ENCODE measurements at regions not wholly inside any gene's neighbourhood (a gene's known extent, or its start where the extent isn't known, plus 50 kb on each side); places are given as distances from the start of the nearest gene placed in this dataset.
"Not testable (repeated sequence)": the region's sequence is repeated elsewhere in the genome, so short reads cannot be mapped to it uniquely, and the experiment has no call there.

DNA sequence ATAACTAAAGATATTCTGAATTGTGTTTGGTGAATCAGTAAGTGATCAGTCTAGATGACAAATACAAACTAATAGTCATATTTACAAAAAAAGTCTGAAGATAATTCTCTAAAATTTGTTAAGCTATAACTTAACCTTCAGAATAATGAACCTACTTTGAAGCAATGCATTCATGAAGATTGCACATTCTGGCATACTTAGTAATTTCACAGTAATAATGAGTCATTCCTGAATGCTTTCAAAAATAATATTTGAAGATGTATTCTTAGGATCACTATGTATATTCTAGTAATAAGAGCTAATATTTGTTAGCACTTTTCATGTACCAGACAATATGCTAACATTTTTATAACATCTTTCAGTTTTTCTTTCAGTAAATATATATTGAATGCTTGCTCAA lies 756.7 kb upstream of the SLIT2 start:
- DNase-seq: no peak

DNA sequence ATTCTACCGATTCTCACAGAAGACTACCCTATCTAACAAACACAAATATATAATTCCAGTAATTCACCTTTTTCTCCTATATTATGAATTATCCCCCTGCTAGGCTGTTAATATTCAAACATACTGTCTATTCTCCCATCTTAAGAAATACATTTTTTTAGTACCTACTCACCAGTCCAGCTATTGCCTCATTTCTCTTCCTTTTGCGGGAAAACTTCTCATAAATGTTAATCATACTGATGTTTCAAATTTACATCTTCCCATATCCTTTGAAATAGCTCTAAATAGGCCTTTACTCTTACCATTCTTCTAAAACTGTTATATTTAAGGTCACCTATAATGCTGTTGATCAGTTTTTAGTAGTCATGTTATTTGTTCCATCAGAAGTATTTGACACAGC lies 759.1 kb upstream of the SLIT2 start:
- DNase-seq: no peak

DNA sequence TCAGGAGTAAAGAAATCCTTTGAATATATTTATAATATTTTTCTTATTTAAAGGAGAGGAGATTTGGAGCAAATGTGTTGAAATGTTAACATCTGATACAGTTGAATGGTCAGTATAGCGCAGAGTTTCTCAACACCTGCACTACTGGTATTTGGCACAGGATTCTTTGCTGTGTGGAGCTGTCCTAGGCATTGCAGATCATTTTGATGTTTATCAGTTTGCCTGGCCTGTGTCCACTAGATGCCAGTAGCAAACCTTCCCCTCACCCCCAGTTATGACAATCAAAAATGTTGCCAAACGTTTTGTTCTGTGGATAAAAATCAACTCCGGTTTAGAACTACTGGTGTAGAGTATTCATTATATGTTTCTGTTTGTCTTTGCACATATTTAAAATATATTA lies 765.3 kb upstream of the SLIT2 start:
- no peak for DNase-seq

DNA sequence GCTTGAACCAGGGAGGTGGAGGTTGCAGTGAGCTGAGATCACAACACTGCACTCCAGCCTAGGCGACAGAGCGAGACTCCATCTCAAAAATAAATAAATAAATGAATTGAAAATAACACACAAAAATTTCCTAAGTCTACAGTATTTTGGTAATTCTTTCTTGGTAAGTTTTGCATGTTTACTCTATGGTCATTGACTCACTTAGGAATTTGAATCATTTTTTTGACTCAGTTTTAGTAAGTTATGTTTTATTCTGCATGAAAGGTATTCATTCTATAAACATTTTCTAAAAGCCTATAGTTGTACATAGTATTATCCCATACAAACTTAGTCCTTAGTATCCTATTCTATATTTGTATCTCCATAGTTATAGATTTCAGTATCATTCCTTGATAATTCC lies 772.9 kb upstream of the SLIT2 start:
- no peak for DNase-seq

DNA sequence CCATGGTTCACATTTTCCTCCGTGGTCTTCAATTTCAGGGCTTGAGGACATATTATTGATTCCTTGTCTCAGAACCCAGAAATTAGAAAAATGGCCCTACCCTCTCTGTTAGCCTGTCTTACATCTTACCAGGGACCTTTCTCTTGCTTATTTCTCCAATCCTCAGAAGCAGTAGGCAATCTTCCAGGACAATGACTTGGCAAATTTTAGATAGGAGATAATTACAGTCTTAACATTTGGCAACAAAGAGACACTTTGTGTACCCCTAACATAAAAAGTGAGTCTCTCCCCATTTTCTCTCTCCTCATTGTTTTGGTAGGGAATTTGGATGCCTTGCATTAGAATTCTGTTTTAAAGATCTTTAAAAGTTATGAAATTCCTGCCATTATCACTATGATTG lies 778.1 kb upstream of the SLIT2 start:
- DNase-seq: no peak

DNA sequence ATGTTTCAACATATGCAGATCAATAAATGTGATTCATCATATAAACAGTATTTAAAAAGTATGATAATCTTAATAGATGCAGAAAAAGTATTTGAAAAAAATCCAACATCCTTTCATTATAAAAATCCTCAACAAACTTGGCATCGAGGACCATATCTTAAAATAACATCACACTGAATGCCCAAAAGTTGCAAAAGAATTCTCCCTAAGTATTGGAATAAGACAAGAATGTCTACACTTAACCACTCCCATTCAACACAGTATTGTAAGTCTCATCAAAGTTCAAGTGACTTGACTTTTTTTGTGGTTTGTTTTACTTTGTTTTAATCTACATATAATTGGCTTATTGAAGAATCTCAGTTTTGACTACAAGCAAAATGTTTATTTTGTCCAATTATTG lies 779.0 kb upstream of the SLIT2 start:
- no peak for DNase-seq

DNA sequence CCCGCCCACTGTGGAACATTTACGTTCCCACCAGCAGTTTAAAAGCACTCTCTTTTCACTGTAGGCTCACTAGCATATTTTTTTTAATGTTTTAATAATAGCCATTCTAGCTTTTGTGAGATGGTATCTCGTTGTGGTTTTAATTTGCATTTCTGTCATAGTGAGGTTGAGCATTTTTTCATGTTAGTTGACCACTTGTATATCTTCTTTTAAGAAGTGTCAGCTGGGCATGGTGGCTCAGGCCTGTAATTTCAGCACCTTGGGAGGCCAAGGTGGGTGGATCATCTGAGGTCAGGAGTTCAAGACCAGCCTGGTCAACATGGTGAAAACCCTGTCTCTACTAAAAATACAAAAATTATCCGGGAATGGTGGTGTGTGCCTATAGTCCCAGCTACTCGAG lies 781.7 kb upstream of the SLIT2 start:
- not testable (repeated sequence) for DNase-seq

DNA sequence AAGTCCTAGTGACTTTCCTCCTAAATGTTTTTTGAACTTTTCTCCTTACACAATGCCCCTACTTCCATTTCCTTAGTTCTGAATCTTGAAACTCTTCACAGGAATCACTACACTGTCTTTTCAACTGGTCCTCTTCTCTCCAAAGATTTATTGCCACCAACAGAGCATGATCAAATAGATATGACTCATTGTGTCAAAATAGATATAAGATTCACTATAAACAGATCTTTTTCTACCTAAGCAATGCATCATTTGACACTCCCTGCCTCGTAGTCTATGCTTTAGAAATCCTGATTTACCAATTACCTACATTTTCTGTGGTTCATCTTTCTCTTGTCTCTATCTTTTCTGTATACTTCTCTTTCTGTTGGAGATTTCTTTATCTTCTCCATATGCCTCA lies 789.6 kb upstream of the SLIT2 start:
- no peak for DNase-seq

DNA sequence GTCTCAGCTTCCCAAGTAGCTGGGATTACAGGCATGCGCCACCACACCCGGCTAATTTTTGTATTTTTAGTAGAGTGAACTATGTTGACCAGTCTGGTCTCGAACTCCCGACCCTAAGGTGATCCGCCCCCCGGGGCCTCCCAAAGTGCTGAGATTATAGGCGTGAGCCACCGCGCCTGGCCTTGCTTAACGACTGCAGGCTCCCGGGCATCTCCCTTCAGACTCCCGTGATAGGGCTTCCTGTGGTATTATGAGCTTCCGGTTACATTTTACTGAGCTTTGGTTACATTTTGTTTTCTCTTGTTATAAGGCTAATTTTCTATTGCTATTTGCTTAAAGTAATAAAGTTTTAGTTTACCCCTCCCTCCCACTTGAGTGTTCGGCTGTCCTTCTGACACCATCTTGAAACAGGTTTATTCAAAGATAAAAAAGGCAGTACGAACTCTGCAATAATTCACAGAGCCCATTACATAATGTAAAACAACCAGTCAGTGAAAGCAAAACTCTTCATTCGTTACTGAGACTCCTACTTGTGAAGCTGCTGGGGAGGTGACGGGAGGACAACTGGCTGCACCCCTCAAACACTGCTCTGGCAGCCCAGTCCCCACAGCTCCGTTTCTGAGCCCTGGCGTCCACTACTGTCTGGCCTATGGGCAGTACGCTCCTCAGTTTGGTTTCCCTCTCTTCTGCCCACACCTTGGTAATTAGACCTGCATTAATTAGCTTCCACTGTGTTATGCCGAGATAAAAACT lies 795.7 kb upstream of the SLIT2 start:
- DNase-seq: no peak

DNA sequence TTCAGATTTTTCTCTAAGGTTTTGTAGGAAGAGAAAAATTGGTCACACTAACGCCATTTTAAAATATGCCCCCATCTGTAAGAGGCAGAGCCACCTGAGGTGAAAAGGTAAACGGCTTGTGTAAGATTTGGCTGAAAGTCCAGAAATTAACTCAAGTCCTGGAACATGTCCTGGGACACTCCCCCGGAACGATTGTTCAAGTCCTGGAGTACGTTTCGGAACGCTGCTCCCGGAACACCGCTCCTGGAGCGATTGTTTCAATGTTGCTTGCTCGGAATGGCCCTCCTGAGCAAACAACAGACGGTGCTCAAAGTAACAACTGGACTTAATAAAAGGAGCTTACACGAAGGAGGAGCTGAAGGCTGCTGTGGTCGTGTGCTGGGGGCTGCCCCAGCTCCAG lies 796.5 kb upstream of the SLIT2 start:
- no peak for DNase-seq

DNA sequence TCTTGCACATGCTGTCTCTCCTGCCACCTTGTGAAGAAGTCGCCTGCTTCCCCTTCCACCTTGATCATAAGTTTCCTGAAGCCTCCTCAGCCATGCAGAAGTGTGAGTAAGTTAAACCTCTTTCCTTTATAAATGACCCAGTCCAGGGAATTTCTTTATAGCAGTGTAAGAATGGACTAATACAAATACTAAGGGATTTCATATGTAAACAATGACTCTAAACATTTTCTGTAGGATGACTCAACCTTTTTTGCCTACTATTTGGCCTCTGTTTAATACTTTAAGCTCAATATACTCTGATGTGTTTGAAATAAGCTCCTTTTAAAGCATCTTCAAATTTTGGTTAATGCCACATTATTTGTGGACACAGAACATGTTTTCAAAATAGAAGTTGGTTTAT lies 813.5 kb upstream of the SLIT2 start:
- DNase-seq: no peak

DNA sequence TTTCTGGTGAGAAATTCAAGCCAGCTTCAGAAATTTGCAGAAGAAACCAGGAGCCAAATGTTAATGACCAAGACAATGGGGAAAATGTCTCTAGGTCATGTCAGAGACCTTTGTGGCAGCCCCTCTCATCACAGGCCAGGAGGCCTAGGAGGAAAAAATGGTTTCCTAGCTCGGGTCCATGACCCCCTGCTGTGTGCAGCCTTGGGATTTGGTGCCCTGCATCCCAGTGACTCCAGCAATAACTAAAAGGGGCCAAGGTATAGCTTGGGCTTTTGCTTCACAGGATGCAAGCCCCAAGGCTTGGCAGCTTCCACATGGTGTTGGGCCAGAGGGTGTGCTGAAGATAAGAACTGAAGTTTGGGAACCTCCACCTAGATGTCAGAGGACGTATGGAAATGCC lies 814.7 kb upstream of the SLIT2 start:
- DNase-seq: no peak

DNA sequence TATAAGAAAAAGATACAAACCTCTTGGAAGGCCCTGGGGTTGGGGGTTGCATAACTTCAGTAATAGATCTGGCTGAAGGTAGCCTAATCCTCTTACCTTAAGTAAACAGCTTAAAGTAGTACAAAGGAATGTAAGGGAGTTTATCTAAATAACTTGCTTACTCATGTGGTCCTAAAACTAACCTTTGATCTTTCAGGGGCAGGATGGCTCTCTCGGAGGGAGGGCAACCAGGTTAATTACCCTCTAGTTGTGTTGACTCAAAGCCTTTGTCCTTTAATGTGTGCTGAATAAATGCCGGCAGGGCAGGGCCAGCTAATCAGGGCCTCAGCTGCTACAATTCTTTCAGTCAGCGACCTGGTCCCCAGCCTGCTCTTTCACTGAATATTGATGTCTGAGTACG lies 822.0 kb upstream of the SLIT2 start:
- no peak for DNase-seq

DNA sequence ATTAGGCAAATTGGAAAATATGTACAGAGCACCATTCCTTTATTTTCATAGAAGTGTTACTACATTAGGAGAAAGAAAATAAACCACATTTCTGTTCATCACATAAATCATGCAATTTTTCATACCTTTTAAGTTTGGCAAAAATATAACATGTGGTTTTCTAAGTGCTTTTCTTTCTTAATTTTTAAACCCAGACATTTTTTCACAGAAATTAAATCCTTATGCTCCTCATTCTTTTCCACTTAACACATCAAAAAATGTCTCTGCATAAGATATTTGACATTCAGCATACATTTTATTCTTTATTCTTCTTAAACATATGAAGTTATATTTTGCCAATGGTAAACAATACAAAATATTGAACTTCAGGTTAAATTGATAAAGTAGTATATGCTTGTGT lies 826.6 kb upstream of the SLIT2 start:
- DNase-seq: no peak

DNA sequence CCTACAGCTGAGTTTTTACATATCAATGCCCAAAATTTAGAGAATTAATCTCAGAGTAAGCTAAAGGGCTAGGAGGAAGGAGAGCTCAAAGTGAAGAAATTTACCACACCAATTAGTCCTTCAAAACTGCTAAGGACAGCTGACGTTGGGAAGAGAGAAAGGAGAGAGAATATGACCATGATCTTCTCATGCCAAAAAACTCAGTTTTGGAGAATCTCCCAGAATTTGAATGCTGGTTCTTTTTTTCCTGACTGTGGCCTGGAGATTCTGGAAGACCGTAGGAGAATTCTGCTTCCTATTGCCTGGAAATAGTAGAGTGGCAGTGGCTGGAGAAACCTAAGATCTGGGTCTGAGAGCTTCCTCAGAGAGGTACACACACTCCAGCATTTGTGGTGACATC lies 834.4 kb upstream of the SLIT2 start:
- DNase-seq: no peak

DNA sequence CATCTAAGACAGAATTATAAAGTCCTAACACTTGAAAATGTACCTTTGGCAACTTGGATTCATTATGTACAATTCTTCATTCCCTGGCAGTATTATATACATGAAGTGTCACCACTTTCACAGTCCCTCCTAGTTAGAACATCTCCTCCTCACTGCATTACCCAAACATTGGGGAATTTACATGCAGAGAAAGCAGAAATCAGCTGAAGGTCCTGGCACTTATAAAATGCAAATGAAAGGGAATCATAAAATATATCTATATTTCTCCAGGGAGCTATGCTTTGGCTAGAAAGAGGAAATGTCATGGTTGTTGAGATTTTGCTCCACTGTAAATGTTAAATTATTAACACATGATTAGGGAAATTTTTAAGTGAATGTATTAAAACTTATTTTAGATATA lies 835.6 kb upstream of the SLIT2 start:
- no peak for DNase-seq

DNA sequence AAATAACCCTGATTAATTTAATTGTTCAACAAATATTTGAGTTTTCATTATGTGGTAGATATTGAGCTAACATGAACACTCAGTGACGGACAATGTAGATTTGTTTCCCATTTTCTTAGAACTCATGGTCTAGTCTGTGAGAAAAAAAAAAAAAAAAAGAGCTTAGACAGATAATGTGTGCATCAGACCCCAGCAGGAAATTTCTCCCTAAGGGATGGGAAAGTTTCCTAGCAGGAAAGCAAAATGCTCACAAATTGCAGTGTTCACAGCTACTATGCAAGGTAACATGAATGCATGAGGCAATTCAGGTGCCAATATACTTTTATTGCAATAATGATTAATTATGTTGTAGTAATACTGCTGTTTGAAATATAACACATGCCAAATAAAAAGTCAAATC lies 843.2 kb upstream of the SLIT2 start:
- DNase-seq: no peak

DNA sequence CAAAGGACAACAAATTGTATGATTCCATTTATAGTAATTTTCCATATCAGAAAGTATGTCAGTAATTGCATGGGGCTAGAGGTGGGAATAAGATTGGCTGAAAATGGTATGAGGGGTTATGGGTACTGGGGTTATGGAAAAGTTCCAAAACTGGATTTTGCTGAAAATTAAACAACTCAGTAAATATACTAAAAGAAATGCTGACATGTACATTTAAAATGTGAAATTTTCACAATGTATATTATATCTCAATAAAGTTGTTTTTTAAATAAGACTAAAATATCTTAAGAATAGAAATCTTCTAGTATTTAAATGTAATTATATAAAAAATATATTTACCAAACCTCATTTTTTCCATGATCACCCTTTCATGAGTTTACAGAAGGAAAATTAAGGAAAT lies 844.9 kb upstream of the SLIT2 start:
- DNase-seq: no peak

DNA sequence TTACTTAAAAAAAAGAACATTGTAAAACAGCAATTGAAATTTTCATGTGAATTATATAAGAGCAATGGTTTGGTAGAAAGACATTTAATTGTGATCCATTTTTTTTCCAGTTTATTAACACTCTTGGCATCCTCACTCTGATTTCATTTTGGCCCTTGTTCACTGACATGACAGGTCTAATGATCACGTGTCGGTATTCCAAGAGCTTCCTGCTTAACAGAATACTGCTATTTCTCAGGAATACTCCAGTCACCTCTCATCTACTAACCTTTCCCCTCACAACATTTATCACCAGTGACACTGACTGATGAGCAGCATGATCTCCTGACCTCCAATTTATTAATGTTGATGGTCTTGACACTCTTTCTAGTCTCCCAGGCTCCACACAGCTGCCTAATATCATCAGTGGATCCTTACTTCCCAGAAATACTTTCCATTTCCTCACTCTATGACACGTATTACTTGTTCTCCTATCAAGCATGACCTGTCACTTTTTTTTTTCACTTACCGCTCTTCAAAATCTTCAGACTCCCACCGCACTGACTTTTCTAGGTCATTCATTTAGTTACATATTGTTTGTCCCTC lies 847.8 kb upstream of the SLIT2 start:
- DNase-seq: no peak

DNA sequence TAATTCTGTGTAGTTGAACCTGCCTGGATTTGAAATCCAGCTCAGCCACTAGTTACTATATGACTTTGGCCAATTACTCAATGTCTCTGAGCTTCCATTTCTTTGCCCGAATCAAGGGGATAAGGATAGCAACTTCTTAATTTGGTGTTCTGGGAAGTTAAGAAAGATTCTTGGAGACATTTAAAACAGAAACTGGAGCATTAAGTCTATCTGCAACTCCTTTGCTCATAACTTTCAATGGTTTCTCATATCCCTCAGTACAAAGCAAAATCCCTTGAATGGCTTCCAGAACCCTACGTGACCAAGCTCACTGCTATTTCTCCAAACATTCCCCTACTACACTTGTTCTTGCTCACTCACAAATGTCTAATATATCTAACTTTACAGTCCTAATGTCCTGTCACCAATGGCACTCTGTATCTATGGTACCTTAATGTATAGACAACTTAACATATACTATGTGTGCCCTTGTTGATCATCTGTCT lies 849.1 kb upstream of the SLIT2 start:
- DNase-seq: no peak

DNA sequence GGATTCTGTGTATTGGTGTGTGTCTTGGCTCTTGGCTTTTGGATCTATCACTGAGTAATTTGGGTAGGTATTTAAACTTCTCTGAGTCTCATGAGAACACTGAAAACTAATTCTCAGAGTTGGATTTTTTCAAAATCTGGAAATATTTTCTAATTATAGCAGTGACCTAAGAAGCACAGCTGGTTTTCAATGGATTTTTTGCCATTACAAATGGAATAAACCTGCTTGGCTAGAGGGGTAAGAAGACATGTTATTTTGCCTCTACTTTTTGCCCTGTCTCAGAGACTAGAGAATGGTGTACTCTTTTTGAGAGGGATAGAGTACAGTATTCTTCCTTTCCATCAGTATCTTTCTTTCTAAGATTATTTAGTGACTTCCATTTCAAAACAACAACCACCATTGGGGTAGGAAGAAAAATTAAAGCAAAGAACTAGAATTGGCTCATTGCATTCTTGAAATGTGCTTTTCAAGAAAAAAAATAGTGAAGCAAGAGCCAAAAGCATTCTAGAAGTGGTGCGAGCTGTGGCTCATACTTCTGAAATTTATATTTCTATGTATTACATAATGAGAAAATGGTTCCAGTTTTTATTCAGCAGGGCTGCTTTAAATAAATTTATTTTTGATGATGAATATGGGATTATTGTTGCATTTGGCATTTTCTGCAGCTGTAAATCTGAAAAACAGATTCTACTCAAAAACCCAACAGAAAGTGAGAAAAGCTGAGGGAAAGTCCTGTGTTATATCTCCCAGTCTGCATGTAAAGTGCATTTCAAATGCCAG lies 850.2 kb upstream of the SLIT2 start:
- DNase-seq: no peak

DNA sequence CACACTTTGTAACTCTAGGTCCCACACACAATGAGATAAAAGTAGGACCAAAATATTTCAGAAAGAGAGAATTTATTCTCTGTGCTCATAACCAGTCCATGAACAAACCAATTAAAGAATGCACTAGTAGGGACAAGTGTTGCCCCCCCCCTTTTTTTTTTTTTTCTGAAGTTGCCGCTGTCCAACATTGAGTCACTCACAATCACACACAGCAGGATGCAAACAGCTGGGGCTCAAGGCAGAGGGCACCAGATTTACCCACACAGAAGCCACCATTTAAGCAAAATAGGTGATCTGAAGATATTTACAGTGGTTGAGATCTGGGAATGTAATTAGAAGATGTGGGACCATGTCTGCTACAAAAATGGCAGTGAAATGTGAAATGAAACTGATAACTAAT lies 850.9 kb upstream of the SLIT2 start:
- DNase-seq: no peak

DNA sequence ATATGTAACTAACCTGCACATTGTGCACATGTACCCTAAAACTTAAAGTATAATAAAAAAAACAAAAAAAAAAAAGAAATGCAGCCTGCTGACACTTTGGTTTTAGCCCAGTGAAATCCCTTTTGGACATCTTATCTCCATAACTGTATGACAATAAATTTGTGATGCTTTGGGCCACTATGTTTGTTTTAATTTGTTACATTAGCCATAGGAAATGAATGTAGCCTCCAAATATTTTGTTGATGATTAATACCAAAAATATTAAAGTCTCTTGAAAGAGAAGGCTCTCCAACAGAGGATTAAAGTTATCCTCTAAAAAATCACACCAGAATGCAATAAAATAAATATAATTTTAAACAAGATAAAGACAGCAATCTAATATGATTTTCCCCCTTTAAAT lies 852.7 kb upstream of the SLIT2 start:
- no peak for DNase-seq

DNA sequence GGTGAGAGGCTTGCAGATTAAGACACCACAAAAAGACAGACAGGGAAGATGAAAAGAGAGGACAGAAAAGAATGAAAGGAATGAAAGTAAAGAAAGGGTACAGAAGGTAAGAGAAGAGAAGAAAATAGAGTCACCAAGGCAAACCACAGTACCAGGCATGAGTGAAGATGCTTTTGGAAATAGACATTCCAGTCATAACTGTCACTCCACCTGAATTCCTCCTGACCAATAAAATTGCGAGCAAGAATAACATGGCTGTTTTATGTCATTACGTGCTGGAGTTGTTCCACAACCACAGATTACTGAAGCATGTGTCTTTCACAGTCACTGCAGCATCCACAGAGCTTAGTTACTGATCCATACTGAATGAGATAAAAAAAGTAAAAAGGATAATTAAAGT lies 864.9 kb upstream of the SLIT2 start:
- no peak for DNase-seq

Measured in NCI-H1694 treated with DMSO at 0.1 percent for 48 hours (cell line).